HepG2 (cell line): ENCODE measurements at regions not wholly inside any gene's neighbourhood (a gene's known extent, or its start where the extent isn't known, plus 50 kb on each side); places are given as distances from the start of the nearest gene placed in this dataset.

Source experiments
- ATAC-seq: fragments of 200-7000 bp; cut with Tn5 transposase; 3 replicates; pipeline ENCODE4 v1.9.1; 2020; ENCODE audit warnings: mild to moderate bottlenecking, moderate library complexity
- BruUV-seq: library from RNA; stranded (reverse); fragments of 400-500 nt; replicated peaks from 2 replicates; lab custom pipeline; 2021; lab: Mats Ljungman, UMichigan
- CTCF ChIA-PET: fragments of 300-600 bp; formaldehyde crosslinking; extraction: SDS; loops from one replicate; lab custom pipeline; 2021; ENCODE audit warnings: low total read pairs, inconsistent platforms, low intra/inter-chr PET ratio; lab: Yijun Ruan, JAX
- POLR2A ChIA-PET: fragments of 350-600 bp; sonication (Branson Sonifier 250); formaldehyde crosslinking; loops from one replicate; lab custom pipeline; 2020; ENCODE audit warnings: antibody characterized with exemption, inconsistent platforms; lab: Yijun Ruan, JAX
- DNase-seq: peaks from one replicate; pipeline ENCODE4 v3.0.0-alpha.2; 2015; ENCODE audit warnings: low spot score
- FAIRE-seq: peaks from 3 replicates; lab custom pipeline; 2011; peaks lifted over from hg19 to GRCh38; lab: Jason Lieb, UNC
- H2AFZ ChIP-seq: one replicate; pipeline ENCODE4 v1.6.1; 2011; ENCODE audit warnings: low read length, inconsistent platforms
- H3K27ac ChIP-seq: fragments of 300-600 bp; 3 replicates; pipeline ENCODE4 v1.8.0; 2011; ENCODE audit warnings: mixed run types, mild to moderate bottlenecking, mixed read lengths, low read length, inconsistent platforms; ENCODE audit not compliant: insufficient read depth; ENCODE audit errors: extremely low read length
- H3K27me3 ChIP-seq, 2 experiments: fragments of 200-600 bp in 1 of 2; 2 replicates in 1 of 2; 3 replicates in 1 of 2; pipeline versions ENCODE4 v1.6.0 to v1.8.0; 2011; ENCODE audit warnings: low read length in 2 of 2, mild to moderate bottlenecking in 2 of 2, moderate library complexity in 2 of 2, inconsistent platforms in 1 of 2; ENCODE audit not compliant: insufficient read depth in 2 of 2, control insufficient read depth in 1 of 2
- H3K36me3 ChIP-seq, 2 experiments: fragments of 200-600 bp in 1 of 2; replicated peaks in 1 of 2; 2 replicates in 1 of 2; 3 replicates in 1 of 2; pipeline versions ENCODE4 v1.5.1 to v1.8.0; 2011; ENCODE audit warnings: low read length in 2 of 2, inconsistent platforms in 1 of 2; ENCODE audit not compliant: insufficient read depth in 2 of 2, control insufficient read depth in 1 of 2
- H3K4me1 ChIP-seq: 2 replicates; pipeline ENCODE4 v1.5.1; 2012; ENCODE audit warnings: low read length, inconsistent platforms; ENCODE audit not compliant: insufficient read depth
- H3K4me2 ChIP-seq: 2 replicates; pipeline ENCODE4 v1.6.0; 2011; ENCODE audit warnings: low read depth, low read length, inconsistent platforms
- H3K4me3 ChIP-seq, 3 experiments: fragments of 200-600 bp in 1 of 3; sonication (generic), shearing (Covaris generic) in 1 of 3; replicated peaks in 1 of 3; 2 replicates each; pipeline ENCODE4 v1.5.1; 2011 to 2016; ENCODE audit warnings: low read length in 3 of 3, inconsistent platforms in 2 of 3, low read depth in 2 of 3, mild to moderate bottlenecking in 2 of 3, control low read depth in 1 of 3, mixed read lengths in 1 of 3; ENCODE audit not compliant: insufficient read depth in 1 of 3
- H3K79me2 ChIP-seq: one replicate; pipeline ENCODE4 v1.6.1; 2011; ENCODE audit warnings: low read length, inconsistent platforms; ENCODE audit not compliant: insufficient read depth
- H3K9ac ChIP-seq: 2 replicates; pipeline ENCODE4 v1.6.0; 2011; ENCODE audit warnings: mild to moderate bottlenecking, low read depth, low read length, inconsistent platforms; ENCODE audit not compliant: insufficient read depth
- H3K9me3 ChIP-seq: 2 replicates; pipeline ENCODE4 v1.5.1; 2012; ENCODE audit warnings: mild to moderate bottlenecking, low read length
- H4K20me1 ChIP-seq: 2 replicates; pipeline ENCODE4 v1.6.0; 2011; ENCODE audit warnings: inconsistent platforms, mild to moderate bottlenecking, low read length, moderate library complexity; ENCODE audit not compliant: insufficient read depth
- GATA4 ChIP-seq: sonication (generic); IDR thresholded peaks from 2 replicates; pipeline ENCODE4 v1.6.1; 2016; ENCODE audit warnings: antibody characterized with exemption, low read depth, borderline replicate concordance
- PRDM15 ChIP-seq: sonication (generic); formaldehyde crosslinking; IDR thresholded peaks from 2 replicates; pipeline ENCODE4 v1.4.0; 2020; ENCODE audit warnings: missing genetic modification reagents
- TP53 ChIP-seq: sonication (generic); formaldehyde crosslinking; conservative IDR thresholded peaks from 2 replicates; pipeline ENCODE4 v1.4.0; 2020; ENCODE audit warnings: missing genetic modification reagents
- ZNF160 ChIP-seq: sonication (generic); formaldehyde crosslinking; IDR thresholded peaks from 2 replicates; pipeline ENCODE4 v1.8.0; 2022; ENCODE audit warnings: mild to moderate bottlenecking, inconsistent platforms, missing genetic modification reagents
- WGBS: methylation state at CpG from one replicate; pipeline ENCODE4 v1.1.6; 2017; ENCODE audit warnings: low lambda C conversion rate; 5-methylcytosine and 5-hydroxymethylcytosine counted together
- in situ Hi-C: cut with HindIII; loops from 2 replicates; pipeline ENCODE4 v1.10.0; 2017; ENCODE audit warnings: low pct_unique_long_range_greater_than_20kb; ENCODE audit not compliant: extremely low pct_ligation_motif_present
- intact Hi-C: fragments of 100-400 bp; cut with micrococcal nuclease; formaldehyde crosslinking; loops from one replicate; pipeline ENCODE4 v1.10.0; 2022; ENCODE audit not compliant: unreplicated experiment

- TF ChIP-seq PRDM15 (CRISPR knock-in tag) (no peak), ZNF160 (CRISPR knock-in tag) (no peak), GATA4 (no peak)
Observed at GRCh38 chr5:107231191-107231590, 439.5 kb downstream of the EFNA5 start (continued).

GRCh38 chr5:107230367-107230766, 440.4 kb downstream of the EFNA5 start:
- Histone ChIP-seq H3K27me3 (no peaks in the 10 kb centered on the region), H3K4me3 (no peak overlapping the region), H3K9me3 (no peaks in the 10 kb centered on the region), H3K36me3 (no peaks in the 10 kb centered on the region), H3K27ac (no peak overlapping the region), H4K20me1 (no peaks in the 10 kb centered on the region), H3K4me2 (no peak overlapping the region), H3K4me1 (no peaks in the 10 kb centered on the region), H3K9ac (no peak overlapping the region), H2AFZ (no peak overlapping the region), H3K79me2 (no peaks in the 10 kb centered on the region)
- in situ Hi-C loops: no loop called here
- FAIRE-seq: no peak
- no TSS peak for BruUV-seq
- ATAC-seq: no peak
- POLR2A ChIA-PET: no interaction called here
- no peak for TF ChIP-seq TP53
- intact Hi-C loops: no loop called here
- CTCF ChIA-PET: no interaction called here
- no peak for DNase-seq
- WGBS: 0% methylated on average over 3 of the region's 3 CpGs
